ENCODE measurements at regions not wholly inside any gene's neighbourhood (a gene's known extent, or its start where the extent isn't known, plus 50 kb on each side); places are given as distances from the start of the nearest gene placed in this dataset.

DNA sequence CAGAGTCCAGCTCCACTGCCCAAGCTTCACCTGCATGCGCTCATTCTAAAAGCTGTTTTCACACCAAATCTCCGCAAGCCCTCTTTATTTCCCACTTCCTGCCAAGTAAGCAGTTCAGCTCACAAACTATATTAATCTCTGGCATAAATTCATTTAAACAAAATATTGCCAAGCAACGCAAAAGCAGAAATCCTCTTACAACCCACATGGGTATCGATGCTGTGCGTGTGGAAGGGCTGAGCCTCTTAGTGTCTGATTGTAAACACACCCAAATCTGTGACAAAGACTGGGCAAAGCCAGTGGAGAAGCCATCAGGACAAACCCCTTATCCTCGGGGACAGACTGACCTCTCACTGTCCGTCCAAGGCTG, 124.3 kb upstream of the ATP2B2 start:
- Mint-ChIP-seq H3K4me3 (ENCODE audit: unreplicated experiment) (no peak overlapping the region), H3K27ac (ENCODE audit: unreplicated experiment) (no peak overlapping the region), H3K4me1 (ENCODE audit: low read depth, unreplicated experiment) (no peaks in the 10 kb centered on the region), H3K36me3 (ENCODE audit: low read depth, unreplicated experiment) (no peaks in the 10 kb centered on the region), H3K27me3 (ENCODE audit: low read depth, unreplicated experiment) (peaks cover 40% of the 10 kb centered on the region), H3K9me3 (ENCODE audit: unreplicated experiment) (peaks cover 3% of the 10 kb centered on the region)
- DNase-seq (ENCODE audit: low read depth), result no peak
- TF ChIP-seq, protein P1, sequence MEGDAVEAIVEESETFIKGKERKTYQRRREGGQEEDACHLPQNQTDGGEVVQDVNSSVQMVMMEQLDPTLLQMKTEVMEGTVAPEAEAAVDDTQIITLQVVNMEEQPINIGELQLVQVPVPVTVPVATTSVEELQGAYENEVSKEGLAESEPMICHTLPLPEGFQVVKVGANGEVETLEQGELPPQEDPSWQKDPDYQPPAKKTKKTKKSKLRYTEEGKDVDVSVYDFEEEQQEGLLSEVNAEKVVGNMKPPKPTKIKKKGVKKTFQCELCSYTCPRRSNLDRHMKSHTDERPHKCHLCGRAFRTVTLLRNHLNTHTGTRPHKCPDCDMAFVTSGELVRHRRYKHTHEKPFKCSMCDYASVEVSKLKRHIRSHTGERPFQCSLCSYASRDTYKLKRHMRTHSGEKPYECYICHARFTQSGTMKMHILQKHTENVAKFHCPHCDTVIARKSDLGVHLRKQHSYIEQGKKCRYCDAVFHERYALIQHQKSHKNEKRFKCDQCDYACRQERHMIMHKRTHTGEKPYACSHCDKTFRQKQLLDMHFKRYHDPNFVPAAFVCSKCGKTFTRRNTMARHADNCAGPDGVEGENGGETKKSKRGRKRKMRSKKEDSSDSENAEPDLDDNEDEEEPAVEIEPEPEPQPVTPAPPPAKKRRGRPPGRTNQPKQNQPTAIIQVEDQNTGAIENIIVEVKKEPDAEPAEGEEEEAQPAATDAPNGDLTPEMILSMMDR (IDR thresholded peaks at IDR 0.05; ENCODE audit: insufficient read depth, low read depth, low read length), result no peak
- TF ChIP-seq EZH2 (IDR thresholded peaks at IDR 0.05; ENCODE audit: insufficient read depth, low read length), result no peak
- Histone ChIP-seq H3K9ac (ENCODE audit: low read length) (no peak overlapping the region), H3K4me1 (ENCODE audit: insufficient read depth, low read length) (no peaks in the 10 kb centered on the region), H3K4me2 (ENCODE audit: low read length) (no peak overlapping the region), H3K27me3 (ENCODE audit: insufficient read depth, low read length) (peaks cover 2% of the 10 kb centered on the region), H3K9me3 (ENCODE audit: insufficient read depth, low read depth, low read length) (no peaks in the 10 kb centered on the region), H4K20me1 (ENCODE audit: insufficient read depth, low read length) (no peaks in the 10 kb centered on the region), H3K79me2 (ENCODE audit: insufficient read depth, low read length) (no peaks in the 10 kb centered on the region), H3K36me3 (ENCODE audit: insufficient read depth, low read length) (no peaks in the 10 kb centered on the region), H3K4me3 (ENCODE audit: insufficient read depth, low read depth, low read length) (no peak overlapping the region), H3K27ac (ENCODE audit: low read depth, low read length) (no peak overlapping the region), H2AFZ (ENCODE audit: low read depth, low read length) (no peak overlapping the region)
- no peak for FAIRE-seq

DNA sequence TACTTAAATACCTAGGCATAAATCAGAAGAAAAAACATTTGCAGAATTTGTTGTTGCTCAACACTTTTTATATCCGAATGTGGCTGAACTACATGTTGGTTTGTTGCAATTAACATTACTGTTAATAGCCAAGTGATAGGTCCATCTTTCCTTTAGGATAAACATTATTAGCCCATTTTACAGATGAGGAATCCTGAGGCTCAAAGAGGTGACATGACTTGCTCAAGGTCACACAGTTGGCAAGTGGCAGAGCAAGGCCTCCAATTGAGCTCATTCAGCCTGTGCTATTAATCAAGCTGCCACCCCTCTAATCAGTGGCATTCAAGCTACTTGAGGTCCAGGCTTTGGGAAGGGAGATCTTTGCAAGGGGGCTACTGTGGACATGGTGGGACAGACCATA, 125.8 kb upstream of the ATP2B2 start:
- H3K27ac Mint-ChIP-seq (ENCODE audit: unreplicated experiment), result no peak overlapping the region
- no peaks in the 10 kb centered on the region for H4K20me1 ChIP-seq (ENCODE audit: insufficient read depth, low read length)
- H3K4me2 ChIP-seq (ENCODE audit: low read length), result no peak overlapping the region
- H3K36me3 ChIP-seq (ENCODE audit: insufficient read depth, low read length), result no peaks in the 10 kb centered on the region
- H3K27me3 Mint-ChIP-seq (ENCODE audit: low read depth, unreplicated experiment), result peaks cover 50% of the 10 kb centered on the region
- no peaks in the 10 kb centered on the region for H3K79me2 ChIP-seq (ENCODE audit: insufficient read depth, low read length)
- no peak for FAIRE-seq
- no peaks in the 10 kb centered on the region for H3K4me1 ChIP-seq (ENCODE audit: insufficient read depth, low read length)
- H2AFZ ChIP-seq (ENCODE audit: low read depth, low read length), result no peak overlapping the region
- H3K36me3 Mint-ChIP-seq (ENCODE audit: low read depth, unreplicated experiment), result no peaks in the 10 kb centered on the region
- H3K27me3 ChIP-seq (ENCODE audit: insufficient read depth, low read length), result peaks cover 4% of the 10 kb centered on the region
- no peak overlapping the region for H3K9ac ChIP-seq (ENCODE audit: low read length)
- peaks cover 3% of the 10 kb centered on the region for H3K9me3 Mint-ChIP-seq (ENCODE audit: unreplicated experiment)
- no peaks in the 10 kb centered on the region for H3K4me1 Mint-ChIP-seq (ENCODE audit: low read depth, unreplicated experiment)
- no peak overlapping the region for H3K4me3 ChIP-seq (ENCODE audit: insufficient read depth, low read depth, low read length)
- no peak overlapping the region for H3K4me3 Mint-ChIP-seq (ENCODE audit: unreplicated experiment)
- TF ChIP-seq EZH2 (IDR thresholded peaks at IDR 0.05; ENCODE audit: insufficient read depth, low read length), result no peak
- TF ChIP-seq, protein P1 (IDR thresholded peaks at IDR 0.05; ENCODE audit: insufficient read depth, low read depth, low read length), result no peak
- DNase-seq (ENCODE audit: low read depth), result no peak
- no peak overlapping the region for H3K27ac ChIP-seq (ENCODE audit: low read depth, low read length)
- H3K9me3 ChIP-seq (ENCODE audit: insufficient read depth, low read depth, low read length), result no peaks in the 10 kb centered on the region

DNA sequence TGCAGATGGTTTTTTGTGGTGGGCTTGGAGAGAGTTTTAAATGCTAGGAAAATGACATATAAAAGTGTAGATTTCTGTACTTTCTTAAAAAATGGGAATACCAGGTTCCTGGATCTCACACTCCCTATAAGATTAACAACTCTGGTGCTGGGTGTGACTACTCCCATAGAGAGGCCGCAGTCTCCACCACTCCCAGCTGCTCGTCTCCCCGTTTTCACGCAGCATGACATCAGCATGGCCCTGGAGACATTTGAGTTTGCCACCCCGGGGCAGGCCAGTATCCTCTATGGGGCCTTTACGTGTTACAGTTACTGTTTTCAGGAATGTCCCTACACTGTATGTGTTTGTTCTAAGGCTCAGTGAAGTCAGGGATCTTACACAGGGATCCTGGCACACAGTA, 126.7 kb upstream of the ATP2B2 start:
- H3K4me1 Mint-ChIP-seq (ENCODE audit: low read depth, unreplicated experiment), result no peaks in the 10 kb centered on the region
- no peak overlapping the region for H3K4me3 Mint-ChIP-seq (ENCODE audit: unreplicated experiment)
- Histone ChIP-seq H3K4me1 (ENCODE audit: insufficient read depth, low read length) (no peaks in the 10 kb centered on the region), H3K36me3 (ENCODE audit: insufficient read depth, low read length) (no peaks in the 10 kb centered on the region), H2AFZ (ENCODE audit: low read depth, low read length) (no peak overlapping the region), H3K79me2 (ENCODE audit: insufficient read depth, low read length) (no peaks in the 10 kb centered on the region), H3K9ac (ENCODE audit: low read length) (no peak overlapping the region), H3K9me3 (ENCODE audit: insufficient read depth, low read depth, low read length) (no peaks in the 10 kb centered on the region), H3K4me2 (ENCODE audit: low read length) (no peak overlapping the region), H3K4me3 (ENCODE audit: insufficient read depth, low read depth, low read length) (no peak overlapping the region), H3K27me3 (ENCODE audit: insufficient read depth, low read length) (peaks cover 4% of the 10 kb centered on the region), H3K27ac (ENCODE audit: low read depth, low read length) (no peak overlapping the region), H4K20me1 (ENCODE audit: insufficient read depth, low read length) (no peaks in the 10 kb centered on the region)
- H3K27ac Mint-ChIP-seq (ENCODE audit: unreplicated experiment), result no peak overlapping the region
- H3K27me3 Mint-ChIP-seq (ENCODE audit: low read depth, unreplicated experiment), result peaks cover 46% of the 10 kb centered on the region
- TF ChIP-seq EZH2 (IDR thresholded peaks at IDR 0.05; ENCODE audit: insufficient read depth, low read length), result no peak
- TF ChIP-seq, protein P1 (IDR thresholded peaks at IDR 0.05; ENCODE audit: insufficient read depth, low read depth, low read length), result no peak
- no peak for DNase-seq (ENCODE audit: low read depth)
- H3K36me3 Mint-ChIP-seq (ENCODE audit: low read depth, unreplicated experiment), result no peaks in the 10 kb centered on the region
- H3K9me3 Mint-ChIP-seq (ENCODE audit: unreplicated experiment), result peaks cover 5% of the 10 kb centered on the region
- FAIRE-seq, result no peak

All from astrocyte (in vitro differentiated cells and primary cell).